PC-3 (cell line): ENCODE measurements at regions not wholly inside any gene's neighbourhood (a gene's known extent, or its start where the extent isn't known, plus 50 kb on each side); places are given as distances from the start of the nearest gene placed in this dataset.

Source experiments
- EZH2 ChIP-seq: fragments of 300-600 bp; sonication (generic); IDR thresholded peaks from one replicate; pipeline ENCODE4 v1.6.1; 2017; ENCODE audit warnings: antibody characterized with exemption, mild to moderate bottlenecking, low read length; ENCODE audit not compliant: unreplicated experiment
- EZH2phosphoT487 ChIP-seq: fragments of 300-600 bp; sonication (generic); IDR thresholded peaks from 2 replicates; pipeline ENCODE4 v1.6.1; 2018; ENCODE audit warnings: mild to moderate bottlenecking, antibody characterized with exemption, low read length, borderline replicate concordance
- TF ChIP-seq, protein P1 (sequence below): fragments of 300-600 bp; sonication (generic); conservative IDR thresholded peaks from 2 replicates; pipeline ENCODE4 v1.5.1; 2017; ENCODE audit warnings: antibody characterized with exemption, low read depth, mild to moderate bottlenecking, low read length

DNA sequence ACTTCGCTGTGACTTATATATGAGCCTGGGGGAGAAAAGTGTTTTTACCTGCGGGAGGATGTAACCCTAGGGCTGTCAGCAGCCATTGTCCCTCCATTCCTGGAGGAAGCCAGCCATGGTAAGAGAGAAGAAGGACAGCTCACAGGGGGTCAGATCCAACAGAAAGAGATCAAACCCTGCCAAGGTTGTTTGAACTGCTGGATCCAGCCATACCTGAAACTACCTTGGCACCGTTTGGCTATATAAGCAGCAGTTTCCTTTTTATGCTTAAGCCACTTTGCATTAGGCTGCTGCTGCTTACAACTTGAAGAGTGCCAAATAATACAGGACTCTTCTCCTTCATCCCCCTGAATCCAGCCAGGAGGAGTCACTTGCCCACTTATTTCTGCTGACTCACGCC, 205.5 kb downstream of the PHETA1 start:
- TF ChIP-seq, protein P1, sequence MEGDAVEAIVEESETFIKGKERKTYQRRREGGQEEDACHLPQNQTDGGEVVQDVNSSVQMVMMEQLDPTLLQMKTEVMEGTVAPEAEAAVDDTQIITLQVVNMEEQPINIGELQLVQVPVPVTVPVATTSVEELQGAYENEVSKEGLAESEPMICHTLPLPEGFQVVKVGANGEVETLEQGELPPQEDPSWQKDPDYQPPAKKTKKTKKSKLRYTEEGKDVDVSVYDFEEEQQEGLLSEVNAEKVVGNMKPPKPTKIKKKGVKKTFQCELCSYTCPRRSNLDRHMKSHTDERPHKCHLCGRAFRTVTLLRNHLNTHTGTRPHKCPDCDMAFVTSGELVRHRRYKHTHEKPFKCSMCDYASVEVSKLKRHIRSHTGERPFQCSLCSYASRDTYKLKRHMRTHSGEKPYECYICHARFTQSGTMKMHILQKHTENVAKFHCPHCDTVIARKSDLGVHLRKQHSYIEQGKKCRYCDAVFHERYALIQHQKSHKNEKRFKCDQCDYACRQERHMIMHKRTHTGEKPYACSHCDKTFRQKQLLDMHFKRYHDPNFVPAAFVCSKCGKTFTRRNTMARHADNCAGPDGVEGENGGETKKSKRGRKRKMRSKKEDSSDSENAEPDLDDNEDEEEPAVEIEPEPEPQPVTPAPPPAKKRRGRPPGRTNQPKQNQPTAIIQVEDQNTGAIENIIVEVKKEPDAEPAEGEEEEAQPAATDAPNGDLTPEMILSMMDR: no peak
- TF ChIP-seq EZH2 (no peak), EZH2phosphoT487 (no peak)
